Inferior parietal cortex (tissue), 1 donor: ENCODE measurements at regions not wholly inside any gene's neighbourhood (a gene's known extent, or its start where the extent isn't known, plus 50 kb on each side); places are given as distances from the start of the nearest gene placed in this dataset.
"Not testable (repeated sequence)": the region's sequence is repeated elsewhere in the genome, so short reads cannot be mapped to it uniquely, and the experiment has no call there.

Experiments used
- DNase-seq: peaks from one replicate; pipeline ENCODE4 v3.0.0-alpha.2; 2016; ENCODE audit errors: extremely low spot score

- not testable (repeated sequence) for DNase-seq
Measured at GRCh38 chr9:2277644-2278043, 262.5 kb downstream of the SMARCA2 start.

GRCh38 chr9:2279138-2279537, 264.0 kb downstream of the SMARCA2 start:
- not testable (repeated sequence) for DNase-seq

GRCh38 chr9:2281031-2281802, 266.1 kb downstream of the SMARCA2 start:
- no peak for DNase-seq

DNA sequence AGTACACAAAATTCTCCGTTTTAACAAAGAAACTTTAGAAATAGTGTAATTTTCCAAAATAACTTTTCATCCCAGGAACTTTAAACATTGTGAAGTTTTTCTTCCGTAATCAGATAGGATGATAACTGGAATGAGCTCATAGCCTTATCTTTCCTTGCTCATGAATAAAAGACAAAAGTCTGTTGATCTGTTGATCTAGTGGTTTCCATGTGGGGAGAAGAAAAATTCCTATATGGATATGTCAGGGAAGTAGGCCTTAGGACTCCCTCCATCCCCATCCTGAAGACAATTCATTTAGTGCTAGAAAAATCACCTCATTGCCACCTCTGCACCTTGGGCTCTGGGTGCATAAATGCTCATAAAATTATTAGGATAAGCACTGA, 266.6 kb downstream of the SMARCA2 start:
- DNase-seq, result no peak

GRCh38 chr9:2284770-2285169, 269.6 kb downstream of the SMARCA2 start:
- no peak for DNase-seq

DNA sequence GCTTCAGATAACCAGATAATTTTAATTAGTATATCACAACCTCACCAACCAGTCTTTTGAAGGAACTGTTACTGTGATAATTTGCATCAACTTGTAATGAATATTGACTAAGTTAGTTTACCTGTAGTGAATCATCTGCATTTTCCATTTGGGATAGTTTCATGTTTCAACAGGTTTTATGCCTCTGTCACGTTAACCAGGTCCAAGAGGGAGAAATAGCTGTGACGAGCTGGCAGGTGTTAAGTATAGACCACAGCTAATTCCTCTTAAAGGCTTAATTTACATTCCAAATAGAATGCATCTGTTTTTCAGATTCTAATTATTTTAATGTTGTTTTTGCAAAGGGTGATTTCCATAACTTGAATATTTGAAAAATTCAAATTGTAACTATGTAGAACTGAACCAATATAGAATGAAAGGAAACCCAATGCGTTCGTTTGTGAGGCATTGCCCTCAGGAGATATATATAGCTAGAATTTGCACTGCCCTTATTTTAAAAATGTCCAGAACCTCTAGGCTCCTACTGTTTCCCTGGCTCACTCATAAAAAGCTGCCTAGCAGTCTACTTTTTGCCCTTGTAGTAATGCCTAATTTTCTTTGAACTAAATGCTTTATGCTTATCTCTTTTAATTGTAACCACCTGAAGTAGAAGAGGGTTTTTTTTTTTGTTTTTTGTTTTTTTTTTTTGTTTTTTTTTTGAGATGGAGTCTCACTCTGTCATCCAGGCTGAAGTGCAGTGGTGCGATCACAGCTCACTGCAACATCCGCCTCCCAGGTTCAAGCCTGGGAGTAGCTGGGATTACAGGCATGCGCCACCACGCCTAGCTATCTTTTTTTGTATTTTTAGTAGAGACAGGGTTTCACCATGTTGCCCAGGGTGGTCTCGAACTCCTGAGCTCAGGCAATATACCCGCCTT, 270.5 kb downstream of the SMARCA2 start:
- DNase-seq, result no peak

- DNase-seq, result no peak
Measured at GRCh38 chr9:2286333-2286705, 271.2 kb downstream of the SMARCA2 start.

DNA sequence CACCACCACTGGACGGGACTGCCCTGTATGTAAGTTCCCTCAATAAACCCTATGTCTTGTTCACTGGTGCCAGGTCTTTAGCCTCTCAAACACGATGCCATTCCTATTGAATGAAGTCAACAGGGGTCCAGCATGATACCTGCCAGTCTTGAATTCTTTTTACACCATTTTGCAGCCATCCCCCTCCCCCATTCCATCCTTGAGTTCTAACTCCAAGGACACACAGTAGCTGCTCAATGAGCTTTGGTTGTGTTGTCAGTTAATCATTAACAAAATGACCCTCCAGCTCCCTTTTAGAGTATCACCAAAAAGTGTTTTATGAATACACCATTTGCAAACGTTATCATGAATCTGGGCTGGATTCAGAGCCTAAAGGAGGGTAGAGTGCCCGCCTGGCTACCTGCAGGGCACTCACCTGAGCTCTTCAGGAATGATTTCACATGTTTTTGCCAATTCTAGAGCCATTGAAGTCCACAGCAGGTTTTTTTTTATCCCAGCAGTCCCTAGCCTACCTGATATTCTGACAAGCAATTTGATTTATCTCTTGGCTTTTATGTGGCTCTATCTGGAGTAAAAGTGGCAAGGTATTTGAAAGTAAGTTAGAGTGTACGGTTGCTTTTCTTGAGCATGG, 271.8 kb downstream of the SMARCA2 start:
- no peak for DNase-seq

DNA sequence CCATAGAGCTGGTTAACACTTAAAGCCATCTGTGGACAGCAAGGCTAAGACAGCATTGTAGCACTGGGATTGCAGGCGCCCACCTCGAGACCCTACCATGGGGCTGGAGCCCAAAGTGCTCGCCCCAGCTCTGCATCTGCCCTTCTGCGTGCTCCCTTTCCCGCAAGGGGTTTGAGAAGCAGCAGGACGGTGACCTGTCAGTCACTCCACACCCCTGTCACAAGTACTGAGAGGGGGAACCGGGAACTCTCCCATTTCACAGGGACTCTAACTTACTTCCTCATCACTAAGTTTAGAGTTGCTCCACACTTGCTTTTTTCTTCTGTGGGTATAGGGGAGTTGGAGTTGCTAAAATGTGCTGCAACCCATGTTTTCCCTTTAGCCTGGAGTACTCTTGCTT, 273.2 kb downstream of the SMARCA2 start:
- no peak for DNase-seq

DNA sequence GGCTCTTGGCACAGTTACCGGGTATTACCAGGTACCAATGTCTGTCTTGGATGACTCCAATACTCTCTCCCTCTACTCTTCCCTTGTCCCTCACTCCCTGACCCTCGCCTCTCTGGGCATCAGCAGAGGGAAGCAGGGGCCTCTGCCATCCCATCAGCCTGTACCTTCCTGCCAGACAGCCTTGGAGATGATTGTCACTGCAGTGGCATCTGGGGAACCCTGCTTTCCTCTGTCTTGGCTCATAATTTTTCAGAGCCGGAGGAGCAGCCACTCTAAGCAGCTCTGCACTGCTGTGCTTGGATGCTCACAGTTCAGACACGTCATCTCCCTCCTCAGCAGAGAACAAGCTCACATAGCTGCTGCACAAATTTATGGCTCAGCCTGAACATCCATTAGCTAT, 274.1 kb downstream of the SMARCA2 start:
- no peak for DNase-seq

- no peak for DNase-seq
Measured at GRCh38 chr9:2290382-2290781, 275.2 kb downstream of the SMARCA2 start.

DNA sequence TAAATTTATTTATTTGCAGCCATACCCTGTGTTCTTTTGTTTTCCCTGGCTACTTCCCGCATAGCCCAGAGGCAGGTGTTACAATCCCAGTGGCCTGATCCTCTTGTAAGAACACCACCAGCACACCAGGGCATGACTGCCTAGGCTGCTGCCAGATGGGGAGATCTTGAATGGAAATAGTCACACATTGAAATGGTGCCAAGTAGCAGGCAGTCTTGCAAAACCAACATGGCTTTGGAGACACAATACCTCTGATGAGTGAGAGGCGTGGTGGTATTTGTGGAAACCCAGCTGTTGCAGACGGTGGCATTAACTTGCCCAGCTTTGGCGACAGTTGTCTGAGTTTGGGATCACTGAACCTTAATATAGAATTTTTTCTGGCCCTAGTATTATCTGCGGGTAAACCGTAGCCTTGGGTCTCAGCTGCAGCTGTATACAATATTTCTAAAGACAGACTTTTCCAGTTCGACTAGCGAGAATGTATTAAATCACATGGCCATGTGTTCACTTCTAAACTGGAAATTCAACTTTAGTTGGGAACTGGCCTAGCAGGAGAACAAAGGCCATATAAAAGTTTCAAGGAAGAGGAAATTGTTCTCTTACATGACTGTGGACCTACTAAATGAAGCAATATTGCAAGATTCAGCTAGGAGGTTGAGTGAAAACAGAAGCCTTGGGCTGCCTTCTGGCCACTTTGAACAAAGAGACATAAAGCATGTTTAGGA, 277.0 kb downstream of the SMARCA2 start:
- DNase-seq, result no peak

DNA sequence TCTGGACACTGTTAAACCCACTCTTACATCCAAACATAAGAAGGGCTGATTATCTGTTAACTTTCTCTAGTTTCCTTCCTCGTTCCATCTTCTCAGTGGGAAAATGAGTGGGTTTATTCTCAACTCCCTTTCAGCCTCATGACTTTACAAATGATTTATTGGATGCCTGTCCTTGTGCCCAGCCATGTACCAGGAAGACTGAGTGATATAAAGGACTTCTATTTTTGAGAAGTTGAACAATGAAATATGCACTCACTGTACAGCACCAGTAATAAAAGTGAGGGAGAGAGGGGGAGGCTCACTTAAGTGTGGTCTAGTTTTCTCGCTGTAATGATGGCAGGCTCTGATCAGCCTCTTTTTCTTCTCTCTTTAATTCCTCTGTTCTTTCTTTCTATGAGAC, 277.6 kb downstream of the SMARCA2 start:
- DNase-seq, result no peak

DNA sequence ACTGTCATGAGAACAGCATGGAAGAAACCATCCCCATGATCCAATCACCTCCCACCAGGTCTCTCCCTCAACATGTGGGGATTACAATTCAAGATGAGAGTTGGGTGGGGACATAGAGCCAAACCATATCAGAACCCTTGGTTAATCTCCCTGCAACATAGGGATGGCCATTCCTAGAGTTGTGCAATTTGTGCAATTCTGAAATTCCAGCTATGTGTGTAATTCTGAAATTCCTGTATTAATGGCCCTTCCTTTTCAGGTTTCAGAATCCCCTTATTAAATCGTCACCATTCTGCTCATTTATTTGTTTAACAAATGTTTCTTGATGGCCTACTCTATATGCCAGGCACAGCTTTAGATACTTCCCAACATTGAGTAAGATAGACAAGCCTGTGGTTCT, 282.6 kb downstream of the SMARCA2 start:
- DNase-seq, result no peak

- no peak for DNase-seq
Measured at GRCh38 chr9:2298217-2298616, 283.1 kb downstream of the SMARCA2 start.

- DNase-seq, result no peak
Measured at GRCh38 chr9:2299156-2299842, 284.2 kb downstream of the SMARCA2 start.

- DNase-seq, result no peak
Measured at GRCh38 chr9:2299843-2300205, 284.7 kb downstream of the SMARCA2 start.

- no peak for DNase-seq
Measured at GRCh38 chr9:2300325-2300724, 285.2 kb downstream of the SMARCA2 start.

DNA sequence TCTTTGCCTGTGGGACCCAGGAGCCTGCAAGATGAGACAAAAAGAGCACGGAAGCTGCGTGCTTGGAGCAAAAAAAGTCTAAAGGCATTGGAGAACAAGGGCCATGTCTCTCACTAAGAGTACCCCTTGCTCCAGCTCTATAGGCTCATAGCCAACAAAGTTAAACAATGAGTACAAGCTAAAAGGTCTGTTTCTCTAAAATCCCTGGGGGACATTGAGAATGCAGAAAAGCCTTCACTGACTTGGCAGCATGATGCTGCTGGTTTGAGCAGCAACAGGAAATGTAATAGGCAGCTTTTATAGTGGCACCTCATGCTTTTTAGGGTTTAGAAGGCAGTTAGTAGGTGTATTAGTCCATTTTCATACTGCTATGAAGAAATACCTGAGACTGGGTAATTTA, 287.5 kb downstream of the SMARCA2 start:
- no peak for DNase-seq

GRCh38 chr9:2303056-2303455, 287.9 kb downstream of the SMARCA2 start:
- no peak for DNase-seq

DNA sequence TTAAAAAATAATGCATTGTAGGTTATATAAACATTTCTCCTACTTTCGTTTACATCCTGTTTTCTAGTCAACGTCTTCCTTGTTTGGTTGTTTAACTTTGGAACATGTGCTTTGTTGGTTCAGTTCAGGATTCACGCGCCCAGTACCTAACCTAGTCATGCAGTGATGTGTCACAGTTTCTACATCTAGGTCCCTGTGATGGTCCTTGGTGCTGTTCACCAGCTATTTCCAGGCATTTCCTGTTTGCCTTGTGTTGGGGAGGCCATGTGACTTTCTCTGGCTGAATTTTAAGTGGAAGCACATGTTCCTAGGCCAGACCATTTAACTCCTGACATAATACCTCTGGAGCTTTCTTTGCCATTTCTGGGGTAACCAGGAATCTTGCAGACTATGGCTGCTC, 292.3 kb downstream of the SMARCA2 start:
- no peak for DNase-seq
